GM13977 (cell line): ENCODE measurements at regions not wholly inside any gene's neighbourhood (a gene's known extent, or its start where the extent isn't known, plus 50 kb on each side); places are given as distances from the start of the nearest gene placed in this dataset.

Source experiments
- DNase-seq: peaks from one replicate; pipeline ENCODE4 v3.0.0; 2012; ENCODE audit warnings: low spot score
- CTCF ChIP-seq: IDR thresholded peaks from 2 replicates; pipeline ENCODE4 v1.5.1; 2012; ENCODE audit warnings: mild to moderate bottlenecking, control low read depth; ENCODE audit not compliant: insufficient read depth; ENCODE audit errors: extremely low read depth, missing control alignments
- in situ Hi-C: fragments of 300-500 bp; cut with MboI; formaldehyde crosslinking; loops from one replicate; pipeline ENCODE4 v1.12.0; 2022; ENCODE audit warnings: low sequenced_read_pairs, low pct_unique_long_range_greater_than_20kb, mixed read lengths, inconsistent platforms; ENCODE audit not compliant: unreplicated experiment

DNA sequence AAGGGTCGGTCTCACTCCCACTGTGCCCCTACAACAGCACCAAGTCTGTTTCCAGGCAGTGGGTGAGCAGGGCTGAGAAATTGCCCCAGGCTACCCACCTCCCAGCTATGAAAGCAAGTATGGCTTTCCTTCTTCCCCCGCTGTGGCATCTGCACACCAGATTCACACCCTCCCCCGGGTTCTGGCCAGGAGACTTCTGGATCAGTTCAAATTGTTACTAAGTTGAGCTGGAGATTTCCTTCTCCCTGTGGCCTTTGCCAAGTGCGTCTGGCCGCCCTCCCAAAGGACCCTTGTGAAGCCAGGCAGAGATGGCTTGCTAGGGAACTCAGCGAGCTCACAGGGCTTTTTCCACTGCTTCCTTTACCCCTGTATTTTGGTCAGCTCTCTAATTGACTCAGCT, 555.4 kb downstream of the SH2D4B start:
- no peak for TF ChIP-seq CTCF
- in situ Hi-C loops = no loop called here
- DNase-seq = no peak

GRCh38 chr10:81095238-81095637, 557.5 kb downstream of the SH2D4B start:
- no peak for DNase-seq
- TF ChIP-seq CTCF = no peak
- in situ Hi-C loops = no loop called here

GRCh38 chr10:81096558-81096957, 558.9 kb downstream of the SH2D4B start:
- in situ Hi-C loops = no loop called here
- DNase-seq = no peak
- no peak for TF ChIP-seq CTCF

- no peak for DNase-seq
- no peak for TF ChIP-seq CTCF
- in situ Hi-C loops = no loop called here
These were observed 563.4 kb downstream of the SH2D4B start for GRCh38 chr10:81101062-81101461.

DNA sequence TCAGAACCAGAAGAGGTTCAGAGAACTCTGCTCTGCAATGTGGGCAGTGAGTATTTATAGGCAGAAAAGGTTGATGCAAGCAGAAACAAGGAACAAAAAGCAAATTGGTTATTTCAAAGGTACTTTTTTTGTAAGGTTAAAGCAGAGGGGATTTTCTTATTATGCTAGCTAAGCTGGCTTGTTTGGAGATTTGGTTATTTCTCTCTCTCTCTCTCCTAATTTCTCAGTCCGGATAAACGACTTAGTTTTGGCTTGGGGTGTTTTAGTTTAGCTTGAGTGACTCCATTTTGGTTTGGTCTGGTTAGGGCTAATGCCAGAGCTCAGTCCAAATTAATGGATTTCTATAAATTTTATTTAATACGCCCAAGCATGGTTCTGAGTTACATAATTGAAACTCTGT, 566.8 kb downstream of the SH2D4B start:
- in situ Hi-C loops = no loop called here
- no peak for DNase-seq
- TF ChIP-seq CTCF = no peak

DNA sequence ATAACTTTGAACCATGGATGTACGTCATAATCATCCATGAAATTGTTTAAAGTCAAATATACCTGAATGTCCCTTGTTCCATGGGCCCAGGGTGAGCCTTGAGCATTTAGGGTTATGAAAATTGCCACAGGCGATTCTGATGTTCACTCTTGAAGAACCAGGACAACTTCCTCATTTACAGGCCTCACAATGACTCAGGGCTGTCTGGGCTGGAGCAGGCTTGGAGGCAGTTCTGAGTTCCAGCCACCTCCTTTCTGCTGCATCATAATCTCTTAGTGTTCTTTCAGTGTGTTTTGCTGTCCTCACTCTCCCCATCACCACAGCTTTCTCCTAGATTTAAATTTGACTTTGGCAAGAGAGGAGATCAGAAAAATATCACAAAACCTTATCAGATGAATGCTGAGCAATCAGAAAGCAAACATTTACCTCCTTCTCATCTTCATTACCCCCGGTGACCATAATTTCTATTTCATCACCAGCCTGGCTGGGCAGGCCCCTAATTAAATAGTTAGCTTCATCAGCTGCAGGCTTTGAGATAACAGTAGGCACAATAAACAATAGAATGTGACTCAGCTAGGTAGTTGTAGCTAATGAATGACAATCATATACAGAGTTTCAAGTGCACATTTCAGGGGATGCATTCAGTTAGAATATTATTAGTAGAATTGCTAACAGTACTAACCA, 571.0 kb downstream of the SH2D4B start:
- TF ChIP-seq CTCF = no peak
- DNase-seq = peak; percentile 40
- in situ Hi-C loops = no loop called here
